Caco-2 (cell line): ENCODE measurements at regions not wholly inside any gene's neighbourhood (a gene's known extent, or its start where the extent isn't known, plus 50 kb on each side); places are given as distances from the start of the nearest gene placed in this dataset.

ENCODE experiments used
- BruUV-seq: library from RNA; stranded (reverse); fragments of 400-500 nt; replicated peaks from 2 replicates; lab custom pipeline; 2021; lab: Mats Ljungman, UMichigan
- CTCF ChIA-PET: fragments of 300-600 bp; sonication (Branson Sonifier 250); formaldehyde crosslinking; loops from one replicate; lab custom pipeline; 2022; ENCODE audit warnings: antibody characterized with exemption; lab: Charles Lee
- POLR2A ChIA-PET: fragments of 300-600 bp; sonication (Branson Sonifier 250); formaldehyde crosslinking; loops from one replicate; lab custom pipeline; 2022; ENCODE audit warnings: antibody characterized with exemption; lab: Charles Lee
- DNase-seq, 2 experiments: peaks; one replicate each; pipeline versions ENCODE4 v3.0.0 to v3.0.0-alpha.2; 2020 to 2022
- H3K27me3 ChIP-seq: replicated peaks from 2 replicates; pipeline ENCODE4 v1.6.0; 2011; ENCODE audit warnings: low read length; ENCODE audit not compliant: control insufficient read depth, insufficient read depth
- H3K36me3 ChIP-seq: 2 replicates; pipeline ENCODE4 v1.5.1; 2011; ENCODE audit warnings: low read length; ENCODE audit not compliant: control insufficient read depth, insufficient read depth
- H3K4me1 ChIP-seq: fragments of 250-450 bp; sonication (Bioruptor Pico); 2 replicates; pipeline ENCODE4 v1.5.1; 2020; ENCODE audit warnings: mild to moderate bottlenecking
- H3K4me3 ChIP-seq: 2 replicates; pipeline ENCODE4 v1.5.1; 2011; ENCODE audit warnings: low read depth, mild to moderate bottlenecking, control low read depth, low read length
- H3K9me3 ChIP-seq: fragments of 250-450 bp; sonication (Bioruptor Pico); 2 replicates; pipeline ENCODE4 v1.5.1; 2020; ENCODE audit warnings: mild to moderate bottlenecking, moderate library complexity
- H3K27ac Mint-ChIP-seq: one replicate; pipeline ENCODE4 v1.8.0; 2022; ENCODE audit warnings: mixed read lengths; ENCODE audit not compliant: unreplicated experiment
- H3K27me3 Mint-ChIP-seq: one replicate; pipeline ENCODE4 v1.8.0; 2022; ENCODE audit warnings: mixed read lengths; ENCODE audit not compliant: insufficient read depth, unreplicated experiment
- H3K36me3 Mint-ChIP-seq: one replicate; pipeline ENCODE4 v1.8.0; 2022; ENCODE audit warnings: mild to moderate bottlenecking, mixed read lengths; ENCODE audit not compliant: insufficient read depth, unreplicated experiment
- H3K4me1 Mint-ChIP-seq: one replicate; pipeline ENCODE4 v1.8.0; 2022; ENCODE audit warnings: low read depth, mixed read lengths; ENCODE audit not compliant: unreplicated experiment
- H3K4me3 Mint-ChIP-seq: one replicate; pipeline ENCODE4 v1.8.0; 2022; ENCODE audit warnings: mild to moderate bottlenecking, moderate library complexity, mixed read lengths; ENCODE audit not compliant: unreplicated experiment
- H3K9me3 Mint-ChIP-seq: one replicate; pipeline ENCODE4 v1.8.0; 2022; ENCODE audit warnings: mixed read lengths; ENCODE audit not compliant: unreplicated experiment
- intact Hi-C: fragments of 100-400 bp; cut with micrococcal nuclease; formaldehyde crosslinking; loops from one replicate; pipeline ENCODE4 v1.10.0; 2022; ENCODE audit not compliant: unreplicated experiment
- TF ChIP-seq, protein P1 (sequence below), 2 experiments: fragments of 200-600 bp in 1 of 2; IDR thresholded peaks; 1 replicate in 1 of 2; 2 replicates in 1 of 2; pipeline versions ENCODE4 v1.5.1 to v1.8.0; 2011 to 2022; ENCODE audit warnings: antibody characterized with exemption in 1 of 2, control low read depth in 1 of 2, inconsistent platforms in 1 of 2, low read depth in 1 of 2, low read length in 1 of 2, mild to moderate bottlenecking in 1 of 2, moderate library complexity in 1 of 2; ENCODE audit not compliant: insufficient read depth in 1 of 2, severe bottlenecking in 1 of 2, unreplicated experiment in 1 of 2

- ChIA-PET CTCF (no interaction called here), POLR2A (no interaction called here)
- H3K36me3 Mint-ChIP-seq = peaks cover 16% of the 10 kb centered on the region
- Histone ChIP-seq H3K36me3 (no peaks in the 10 kb centered on the region; the same call in none of the 2 replicates), H3K4me3 (no peak overlapping the region), H3K9me3 (no peaks in the 10 kb centered on the region), H3K27me3 (no peaks in the 10 kb centered on the region), H3K4me1 (no peaks in the 10 kb centered on the region)
- no TSS peak for BruUV-seq
- H3K4me3 Mint-ChIP-seq = no peak overlapping the region
- H3K27me3 Mint-ChIP-seq = no peaks in the 10 kb centered on the region
- H3K9me3 Mint-ChIP-seq = peaks cover 28% of the 10 kb centered on the region
- H3K27ac Mint-ChIP-seq = no peak overlapping the region
- TF ChIP-seq, protein P1, sequence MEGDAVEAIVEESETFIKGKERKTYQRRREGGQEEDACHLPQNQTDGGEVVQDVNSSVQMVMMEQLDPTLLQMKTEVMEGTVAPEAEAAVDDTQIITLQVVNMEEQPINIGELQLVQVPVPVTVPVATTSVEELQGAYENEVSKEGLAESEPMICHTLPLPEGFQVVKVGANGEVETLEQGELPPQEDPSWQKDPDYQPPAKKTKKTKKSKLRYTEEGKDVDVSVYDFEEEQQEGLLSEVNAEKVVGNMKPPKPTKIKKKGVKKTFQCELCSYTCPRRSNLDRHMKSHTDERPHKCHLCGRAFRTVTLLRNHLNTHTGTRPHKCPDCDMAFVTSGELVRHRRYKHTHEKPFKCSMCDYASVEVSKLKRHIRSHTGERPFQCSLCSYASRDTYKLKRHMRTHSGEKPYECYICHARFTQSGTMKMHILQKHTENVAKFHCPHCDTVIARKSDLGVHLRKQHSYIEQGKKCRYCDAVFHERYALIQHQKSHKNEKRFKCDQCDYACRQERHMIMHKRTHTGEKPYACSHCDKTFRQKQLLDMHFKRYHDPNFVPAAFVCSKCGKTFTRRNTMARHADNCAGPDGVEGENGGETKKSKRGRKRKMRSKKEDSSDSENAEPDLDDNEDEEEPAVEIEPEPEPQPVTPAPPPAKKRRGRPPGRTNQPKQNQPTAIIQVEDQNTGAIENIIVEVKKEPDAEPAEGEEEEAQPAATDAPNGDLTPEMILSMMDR (IDR thresholded peaks at IDR 0.05; ENCODE audit: insufficient read depth in 1 of 2, low read depth in 1 of 2, low read length in 1 of 2, severe bottlenecking in 1 of 2, unreplicated experiment in 1 of 2) = no peak
- H3K4me1 Mint-ChIP-seq = no peaks in the 10 kb centered on the region
- no peak for DNase-seq
- intact Hi-C loops = no loop called here
These were observed 897.2 kb downstream of the TBC1D22A start for GRCh38 chr22:47659467-47660223.

DNA sequence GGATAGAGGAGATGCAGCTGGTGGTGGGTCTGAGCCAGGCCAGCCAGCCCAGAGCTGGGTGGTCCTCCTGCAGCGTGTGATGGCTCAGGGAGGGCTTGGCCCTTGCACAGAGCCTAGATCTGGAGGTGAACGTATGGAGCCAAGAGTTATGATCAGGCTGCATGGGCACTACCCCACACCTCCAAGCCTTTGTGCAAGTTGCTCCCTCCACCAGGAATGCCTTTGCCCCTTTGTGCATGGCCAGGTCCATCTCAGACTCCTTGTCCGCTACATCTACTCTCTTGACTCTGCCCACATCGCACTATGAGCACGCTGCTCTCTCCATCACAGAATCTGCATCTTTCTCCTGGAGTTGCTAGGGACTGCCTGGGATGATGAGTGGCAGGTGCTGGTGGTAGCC, 895.7 kb downstream of the TBC1D22A start:
- Mint-ChIP-seq H3K4me3 (no peak overlapping the region), H3K36me3 (peaks cover 9% of the 10 kb centered on the region), H3K27me3 (no peaks in the 10 kb centered on the region), H3K4me1 (no peaks in the 10 kb centered on the region), H3K9me3 (peaks cover 25% of the 10 kb centered on the region), H3K27ac (no peak overlapping the region)
- Histone ChIP-seq H3K27me3 (no peaks in the 10 kb centered on the region), H3K4me3 (no peak overlapping the region), H3K4me1 (no peaks in the 10 kb centered on the region), H3K36me3 (no peaks in the 10 kb centered on the region; the same call in none of the 2 replicates), H3K9me3 (no peaks in the 10 kb centered on the region)
- intact Hi-C loops = no loop called here
- no peak for DNase-seq
- POLR2A ChIA-PET = no interaction called here
- CTCF ChIA-PET = no interaction called here
- TF ChIP-seq, protein P1 (IDR thresholded peaks at IDR 0.05; ENCODE audit: insufficient read depth in 1 of 2, low read depth in 1 of 2, low read length in 1 of 2, severe bottlenecking in 1 of 2, unreplicated experiment in 1 of 2) = no peak
- BruUV-seq = no TSS peak

- H3K27ac Mint-ChIP-seq = no peak overlapping the region
These were observed 894.8 kb downstream of the TBC1D22A start for GRCh38 chr22:47657224-47657623.

More at GRCh38 chr22:47657224-47657623, 894.8 kb downstream of the TBC1D22A start:
- no peaks in the 10 kb centered on the region for H3K4me1 ChIP-seq
- Mint-ChIP-seq H3K9me3 (peaks cover 29% of the 10 kb centered on the region), H3K36me3 (peaks cover 9% of the 10 kb centered on the region), H3K4me1 (no peaks in the 10 kb centered on the region), H3K27me3 (no peaks in the 10 kb centered on the region), H3K4me3 (no peak overlapping the region)
- H3K9me3 ChIP-seq = no peaks in the 10 kb centered on the region
- DNase-seq = no peak
- BruUV-seq = no TSS peak
- intact Hi-C loops = no loop called here
- no peak overlapping the region for H3K4me3 ChIP-seq
- ChIA-PET CTCF (no interaction called here), POLR2A (no interaction called here)
- TF ChIP-seq, protein P1 (IDR thresholded peaks at IDR 0.05; ENCODE audit: insufficient read depth in 1 of 2, low read depth in 1 of 2, low read length in 1 of 2, severe bottlenecking in 1 of 2, unreplicated experiment in 1 of 2) = no peak
- no peaks in the 10 kb centered on the region for H3K27me3 ChIP-seq
- no peaks in the 10 kb centered on the region for H3K36me3 ChIP-seq
